ENCODE measurements at regions not wholly inside any gene's neighbourhood (a gene's known extent, or its start where the extent isn't known, plus 50 kb on each side); places are given as distances from the start of the nearest gene placed in this dataset.

- TF ChIP-seq CTCF (IDR thresholded peaks at IDR 0.05; ENCODE audit: low read depth, low read length) (no peak), POLR2A (IDR thresholded peaks at IDR 0.05; ENCODE audit: extremely low read depth, insufficient read length) (no peak)
Observed at GRCh38 chr5:115684513-115685037, 58.7 kb upstream of the TMED7 start.
